HUDEP-2 (cell line): ENCODE measurements at regions not wholly inside any gene's neighbourhood (a gene's known extent, or its start where the extent isn't known, plus 50 kb on each side); places are given as distances from the start of the nearest gene placed in this dataset.

Experiments
- DNase-seq, 76 experiments: peaks; one replicate each; lab custom pipeline; 2025; ENCODE audit not compliant: unreplicated experiment in 76 of 76; lab: John Stamatoyannopoulos, UW

DNA sequence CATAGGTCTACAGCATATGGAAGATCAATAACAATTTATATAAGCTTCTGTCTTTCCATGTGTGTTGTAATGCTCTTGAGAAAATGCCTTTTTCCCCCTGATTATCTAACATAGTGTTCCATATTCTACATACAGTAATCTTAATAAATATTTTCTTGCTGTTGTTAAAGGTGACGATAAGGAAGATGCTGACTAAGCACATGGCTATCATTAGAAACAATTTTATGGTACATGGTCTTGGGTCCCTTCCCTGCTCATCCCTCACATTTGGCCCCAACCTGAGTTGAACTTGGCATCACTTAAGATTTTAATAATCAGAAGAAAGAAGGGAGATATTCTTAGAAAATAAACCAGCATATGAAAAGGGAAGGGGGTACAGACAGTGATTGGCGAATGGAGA, 382.1 kb upstream of the CDH20 start:
- DNase-seq = no peak

GRCh38 chr18:60962625-60963024, 370.6 kb upstream of the CDH20 start:
- no peak for DNase-seq

GRCh38 chr18:60965856-60966255, 367.4 kb upstream of the CDH20 start:
- no peak for DNase-seq

DNA sequence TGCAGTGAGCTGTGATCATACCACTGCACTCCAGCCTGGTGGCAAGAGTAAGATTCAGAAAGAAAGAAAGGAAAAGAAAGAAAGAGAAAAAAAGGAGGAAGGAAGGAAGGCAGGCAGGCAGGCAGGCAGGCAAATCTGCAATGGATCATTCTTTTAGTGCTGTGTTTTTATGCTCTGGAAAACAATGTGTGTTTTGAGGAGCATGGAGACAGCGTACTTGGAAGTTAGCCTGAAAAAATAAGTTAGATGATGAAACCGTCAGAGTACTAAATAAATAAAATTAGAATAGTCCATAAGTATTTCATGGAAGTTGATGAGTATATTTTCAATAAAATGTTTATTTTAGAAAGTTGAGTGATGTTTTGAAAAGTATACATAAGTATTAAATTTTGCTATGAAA, 366.4 kb upstream of the CDH20 start:
- DNase-seq = no peak

GRCh38 chr18:60975420-60975819, 357.8 kb upstream of the CDH20 start:
- DNase-seq = no peak

DNA sequence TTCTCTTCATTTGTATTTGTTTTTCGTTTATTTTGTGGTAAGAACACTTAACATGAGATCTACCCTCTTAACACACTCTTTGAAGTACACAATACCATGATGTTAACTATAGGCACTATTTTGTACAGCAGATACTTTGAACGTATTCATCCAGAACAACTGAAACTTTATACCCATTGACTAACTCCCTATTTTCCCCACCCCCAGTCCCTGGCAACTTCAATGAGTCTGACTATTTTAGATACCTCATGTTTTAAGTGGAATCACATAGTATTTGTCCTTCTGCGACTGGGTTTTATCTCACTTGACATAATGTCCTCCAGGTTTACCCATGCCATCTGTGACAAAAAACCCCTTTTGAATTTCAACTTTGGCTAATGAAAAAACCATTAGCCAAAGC, 356.3 kb upstream of the CDH20 start:
- no peak for DNase-seq

GRCh38 chr18:60978338-60978737, 354.9 kb upstream of the CDH20 start:
- DNase-seq = no peak

DNA sequence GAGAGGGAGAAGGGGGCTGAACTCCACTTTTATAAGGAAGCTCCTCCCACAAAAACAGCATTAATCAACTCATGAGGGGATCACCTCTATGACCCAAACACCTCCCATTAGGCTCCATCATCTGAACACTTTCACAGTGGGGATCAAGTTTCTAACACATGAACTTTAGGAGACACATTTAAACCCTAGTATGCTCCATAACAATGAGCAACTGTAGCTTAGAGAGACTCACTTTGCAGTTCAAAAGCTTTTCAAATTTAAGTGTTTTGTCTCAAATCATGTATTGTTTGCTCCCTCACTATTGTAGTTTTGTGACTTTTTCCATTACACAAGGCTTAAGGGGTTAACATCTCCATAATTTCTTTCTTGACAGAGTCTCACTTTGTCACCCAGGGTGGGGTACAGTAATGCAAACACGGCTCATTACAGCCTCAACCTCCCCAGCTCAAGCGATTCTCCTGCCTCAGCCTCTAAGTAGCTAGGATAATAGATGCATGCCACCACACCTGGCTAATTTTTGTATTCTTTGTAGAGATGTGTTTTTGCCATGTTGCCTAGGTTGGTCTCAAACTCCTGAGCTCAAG, 352.7 kb upstream of the CDH20 start:
- no peak for DNase-seq

GRCh38 chr18:60981682-60982328, 351.4 kb upstream of the CDH20 start:
- DNase-seq = no peak

GRCh38 chr18:60982329-60982695, 350.9 kb upstream of the CDH20 start:
- no peak for DNase-seq

GRCh38 chr18:60982928-60983327, 350.3 kb upstream of the CDH20 start:
- no peak for DNase-seq

GRCh38 chr18:60984510-60984909, 348.7 kb upstream of the CDH20 start:
- no peak for DNase-seq

GRCh38 chr18:60987963-60988362, 345.3 kb upstream of the CDH20 start:
- no peak for DNase-seq

DNA sequence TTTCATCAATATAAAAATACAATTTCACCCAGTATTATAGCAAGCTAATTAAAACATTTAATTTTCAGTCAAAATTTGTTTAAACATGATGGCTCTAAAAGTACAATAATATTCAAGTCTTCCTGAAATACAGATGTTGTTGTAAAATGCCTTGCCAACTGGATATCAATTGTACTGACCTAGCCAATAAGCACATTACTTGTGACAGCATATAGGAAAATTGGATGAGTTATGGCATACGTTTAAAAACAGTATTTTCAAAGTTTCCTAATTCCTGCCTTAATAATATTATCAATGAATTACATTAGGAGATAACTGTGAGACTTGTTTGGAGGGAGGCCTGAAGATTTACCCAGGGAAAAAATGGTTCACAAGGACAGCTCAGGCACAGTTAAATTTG, 336.9 kb upstream of the CDH20 start:
- DNase-seq = no peak

DNA sequence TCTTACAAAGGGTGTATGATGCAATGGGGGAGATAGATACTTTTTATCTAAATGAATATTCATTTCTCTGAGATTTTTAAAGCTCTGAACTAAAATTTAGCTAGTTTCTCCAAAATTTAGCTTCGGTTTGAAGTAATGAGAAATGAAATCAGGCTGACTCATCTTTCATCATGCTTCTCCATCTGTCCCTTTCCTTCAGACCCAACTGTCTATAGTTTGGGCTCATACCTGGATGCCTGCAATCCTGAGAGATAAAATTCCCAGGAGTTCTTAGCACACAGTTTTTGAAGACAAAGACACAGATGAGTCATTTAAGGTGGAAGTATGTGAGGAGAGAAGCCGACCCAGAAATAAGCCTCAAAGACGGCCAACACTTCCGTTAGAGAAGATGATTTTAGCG, 336.4 kb upstream of the CDH20 start:
- DNase-seq = no peak

DNA sequence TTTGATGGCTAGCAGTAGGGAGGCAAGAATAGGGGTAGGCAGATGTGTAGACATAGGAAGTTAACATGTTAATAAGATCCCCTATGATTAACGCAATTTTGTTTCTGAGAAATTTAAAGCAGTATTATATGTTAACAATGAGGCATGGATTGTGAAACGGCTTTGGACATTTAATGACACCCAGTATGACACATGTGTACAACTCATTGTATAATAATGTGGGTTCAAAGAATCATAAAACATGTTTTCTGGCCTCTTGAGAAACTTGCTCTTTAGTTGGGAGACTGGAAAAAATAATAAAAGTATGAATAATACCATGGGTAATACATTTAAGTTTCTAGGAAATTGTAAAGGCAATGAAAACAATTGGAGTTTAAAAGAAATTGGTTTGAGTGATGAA, 332.1 kb upstream of the CDH20 start:
- DNase-seq = no peak

DNA sequence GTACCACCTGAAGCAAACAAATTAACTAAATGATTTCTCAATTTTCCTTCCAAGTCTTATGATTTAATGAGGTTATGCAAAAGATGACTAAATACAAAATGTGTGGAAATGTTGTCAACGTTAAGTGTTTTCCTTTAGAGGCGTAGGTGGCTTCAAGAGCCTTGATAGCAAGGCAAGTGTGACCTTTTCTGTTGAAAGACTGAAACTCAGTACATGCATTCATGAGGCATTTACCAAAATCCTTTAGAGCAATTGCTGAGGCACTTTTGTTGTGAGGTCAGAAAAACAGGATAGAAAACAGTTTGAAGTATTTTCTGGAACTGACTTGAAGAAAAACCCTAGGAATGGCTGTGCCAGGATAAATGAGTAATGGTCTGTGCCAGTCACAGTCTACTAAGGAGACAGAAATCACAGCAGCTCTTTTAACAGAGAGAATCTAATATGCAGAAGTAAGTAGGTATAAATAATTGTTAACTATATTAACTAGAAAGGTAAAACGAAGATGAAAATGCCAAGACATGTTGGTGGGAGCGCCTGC, 326.5 kb upstream of the CDH20 start:
- DNase-seq = no peak

- no peak for DNase-seq
These were observed 313.6 kb upstream of the CDH20 start for GRCh38 chr18:61019338-61020301.

GRCh38 chr18:61025596-61025995, 307.6 kb upstream of the CDH20 start:
- no peak for DNase-seq

GRCh38 chr18:61031626-61032025, 301.6 kb upstream of the CDH20 start:
- DNase-seq = no peak

- DNase-seq = no peak
These were observed 298.6 kb upstream of the CDH20 start for GRCh38 chr18:61034580-61034979.

DNA sequence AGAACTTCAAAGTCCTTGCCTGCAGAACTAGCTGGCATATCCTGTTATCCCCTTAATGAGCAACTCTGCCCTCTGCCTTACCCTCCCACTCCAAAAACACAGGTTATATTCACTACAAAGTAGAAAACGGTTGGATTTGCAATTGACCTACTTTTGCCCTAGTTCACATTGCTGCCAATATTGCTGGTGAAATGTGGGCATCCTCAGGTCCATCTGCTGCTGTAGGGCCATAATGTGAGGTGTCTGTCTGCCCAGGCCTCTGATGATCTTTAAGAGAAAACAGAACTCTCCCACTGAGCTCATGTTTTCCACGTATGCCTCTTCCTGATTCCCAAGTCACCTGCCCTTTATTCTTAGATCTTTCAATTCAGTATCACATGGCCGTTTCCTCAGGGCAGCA, 294.0 kb upstream of the CDH20 start:
- no peak for DNase-seq
